PC-3 (cell line): ENCODE measurements at regions not wholly inside any gene's neighbourhood (a gene's known extent, or its start where the extent isn't known, plus 50 kb on each side); places are given as distances from the start of the nearest gene placed in this dataset.

Source experiments
- CTCF ChIP-seq: fragments of 300-600 bp; sonication (generic); conservative IDR thresholded peaks from 2 replicates; pipeline ENCODE4 v1.5.1; 2017; ENCODE audit warnings: antibody characterized with exemption, low read depth, mild to moderate bottlenecking, low read length
- EZH2 ChIP-seq: fragments of 300-600 bp; sonication (generic); IDR thresholded peaks from one replicate; pipeline ENCODE4 v1.6.1; 2017; ENCODE audit warnings: antibody characterized with exemption, mild to moderate bottlenecking, low read length; ENCODE audit not compliant: unreplicated experiment
- EZH2phosphoT487 ChIP-seq: fragments of 300-600 bp; sonication (generic); IDR thresholded peaks from 2 replicates; pipeline ENCODE4 v1.6.1; 2018; ENCODE audit warnings: mild to moderate bottlenecking, antibody characterized with exemption, low read length, borderline replicate concordance

GRCh38 chr15:62975515-62975914 lies 67.0 kb upstream of the TPM1 start:
- TF ChIP-seq CTCF = no peak
- no peak for TF ChIP-seq EZH2phosphoT487
- no peak for TF ChIP-seq EZH2
